ENCODE measurements at regions not wholly inside any gene's neighbourhood (a gene's known extent, or its start where the extent isn't known, plus 50 kb on each side); places are given as distances from the start of the nearest gene placed in this dataset.
A peak's percentile ranks its signal among the peaks of the same experiment; 100 is the strongest.

DNA sequence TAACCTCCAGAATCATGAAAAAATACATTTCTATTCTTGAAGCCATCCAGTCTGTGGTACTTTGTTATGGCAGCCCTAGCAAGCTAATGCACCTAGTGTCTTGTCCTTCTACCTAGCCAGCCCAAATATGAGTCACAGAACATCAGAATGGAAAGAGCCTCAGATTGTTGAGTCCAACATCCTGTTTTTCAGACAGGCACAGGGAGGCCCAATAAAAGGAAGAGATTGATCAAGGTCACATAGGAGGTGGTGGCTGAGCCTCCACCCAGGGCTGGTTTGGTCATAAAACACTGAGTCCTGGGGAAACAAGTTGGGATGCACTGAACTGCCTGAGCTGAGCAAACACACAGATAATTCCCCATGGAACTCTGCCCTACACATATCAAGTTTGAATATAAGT, 195.5 kb downstream of the TTC32 start:
- no peaks in the 10 kb centered on the region for H3K36me3 ChIP-seq
- TF ChIP-seq POLR2A (IDR thresholded peaks at IDR 0.05) (no peak), CTCF (IDR thresholded peaks at IDR 0.05) (no peak), POLR2AphosphoS5 (IDR thresholded peaks at IDR 0.05) (no peak), EP300 (IDR thresholded peaks at IDR 0.05) (no peak)
- no peaks in the 10 kb centered on the region for H3K4me1 ChIP-seq
- no peaks in the 10 kb centered on the region for H3K9me3 ChIP-seq
- ATAC-seq (ENCODE audit: low FRiP score in 2 of 2) (no peak), DNase-seq (no peak)
- no peak overlapping the region for H3K4me3 ChIP-seq
- H3K27ac ChIP-seq: no peak overlapping the region
- no peaks in the 10 kb centered on the region for H3K27me3 ChIP-seq

GRCh38 chr2:19702267-19702666, 199.5 kb downstream of the TTC32 start:
- no peak overlapping the region for H3K4me3 ChIP-seq
- 78 to 83% methylated on average over 4 of the region's 4 CpGs for WGBS, 2 donors
- H3K36me3 ChIP-seq: no peaks in the 10 kb centered on the region
- H3K27ac ChIP-seq: no peak overlapping the region
- TF ChIP-seq POLR2A (IDR thresholded peaks at IDR 0.05): no peak
- no peak for TF ChIP-seq POLR2AphosphoS5 (IDR thresholded peaks at IDR 0.05)
- no peak for TF ChIP-seq EP300 (IDR thresholded peaks at IDR 0.05)
- TF ChIP-seq CTCF (IDR thresholded peaks at IDR 0.05): no peak
- H3K9me3 ChIP-seq: peaks cover 0 to 9% (median 2%) of the 10 kb centered on the region in 4 donors
- H3K4me1 ChIP-seq: no peaks in the 10 kb centered on the region
- H3K27me3 ChIP-seq: no peaks in the 10 kb centered on the region
- DNase-seq (no peak), ATAC-seq (ENCODE audit: low FRiP score in 2 of 2) (no peak)

GRCh38 chr2:19700861-19701585, 200.8 kb downstream of the TTC32 start:
- ATAC-seq (ENCODE audit: low FRiP score in 2 of 2): no peak
- no peak for TF ChIP-seq POLR2A (IDR thresholded peaks at IDR 0.05)
- no peak for TF ChIP-seq CTCF (IDR thresholded peaks at IDR 0.05)
- TF ChIP-seq POLR2AphosphoS5 (IDR thresholded peaks at IDR 0.05): no peak
- TF ChIP-seq EP300 (IDR thresholded peaks at IDR 0.05): no peak
- no peak overlapping the region for H3K27ac ChIP-seq
- H3K4me1 ChIP-seq: no peaks in the 10 kb centered on the region
- 80 to 93% methylated on average over 4 to 10 of the region's 10 CpGs for WGBS, 2 donors
- H3K4me3 ChIP-seq: no peak overlapping the region
- H3K27me3 ChIP-seq: no peaks in the 10 kb centered on the region
- peaks cover 0 to 22% (median 4%) of the 10 kb centered on the region in 4 donors for H3K9me3 ChIP-seq
- H3K36me3 ChIP-seq: no peaks in the 10 kb centered on the region
- peak in 1 of 2 donors; percentile 24 for DNase-seq

GRCh38 chr2:19697131-19697530, 204.7 kb downstream of the TTC32 start:
- H3K4me3 ChIP-seq: no peak overlapping the region
- ATAC-seq (ENCODE audit: low FRiP score in 2 of 2): no peak
- WGBS, 2 donors: 85 to 86% methylated on average over 2 of the region's 2 CpGs

More at GRCh38 chr2:19697131-19697530, 204.7 kb downstream of the TTC32 start:
- Histone ChIP-seq H3K27me3 (no peaks in the 10 kb centered on the region), H3K27ac (no peak overlapping the region), H3K4me1 (no peaks in the 10 kb centered on the region), H3K9me3 (peaks cover 0 to 22% (median 4%) of the 10 kb centered on the region in 4 donors), H3K36me3 (no peaks in the 10 kb centered on the region)
- no peak for DNase-seq
- TF ChIP-seq POLR2AphosphoS5 (IDR thresholded peaks at IDR 0.05) (no peak), EP300 (IDR thresholded peaks at IDR 0.05) (no peak), POLR2A (IDR thresholded peaks at IDR 0.05) (no peak), CTCF (IDR thresholded peaks at IDR 0.05) (no peak)

Data from upper lobe of left lung (tissue), 6 donors.